ENCODE measurements at regions not wholly inside any gene's neighbourhood (a gene's known extent, or its start where the extent isn't known, plus 50 kb on each side); places are given as distances from the start of the nearest gene placed in this dataset.
"Not testable (repeated sequence)": the region's sequence is repeated elsewhere in the genome, so short reads cannot be mapped to it uniquely, and the experiment has no call there.

- DNase-seq (ENCODE audit: low spot score) = no peak
These were observed 302.7 kb downstream of the QKI start for GRCh38 chr6:163717106-163717764.

GRCh38 chr6:163716690-163717089 is 302.2 kb downstream of the QKI start:
- no peak for DNase-seq (ENCODE audit: low spot score)

GRCh38 chr6:163715846-163716245 is 301.3 kb downstream of the QKI start:
- DNase-seq (ENCODE audit: low spot score) = no peak

GRCh38 chr6:163714179-163714578 is 299.7 kb downstream of the QKI start:
- no peak for DNase-seq (ENCODE audit: low spot score)

GRCh38 chr6:163712981-163713380 is 298.5 kb downstream of the QKI start:
- DNase-seq (ENCODE audit: low spot score) = no peak

GRCh38 chr6:163712566-163712961 is 298.0 kb downstream of the QKI start:
- DNase-seq (ENCODE audit: low spot score) = no peak

GRCh38 chr6:163711615-163712565 is 297.4 kb downstream of the QKI start:
- no peak for DNase-seq (ENCODE audit: low spot score)

GRCh38 chr6:163710532-163711470 is 296.3 kb downstream of the QKI start:
- no peak for DNase-seq (ENCODE audit: low spot score)

- DNase-seq (ENCODE audit: low spot score) = no peak
These were observed 295.2 kb downstream of the QKI start for GRCh38 chr6:163709693-163710092.

GRCh38 chr6:163709255-163709654 is 294.7 kb downstream of the QKI start:
- no peak for DNase-seq (ENCODE audit: low spot score)

GRCh38 chr6:163708466-163708865 is 293.9 kb downstream of the QKI start:
- DNase-seq (ENCODE audit: low spot score) = no peak

GRCh38 chr6:163707387-163708355 is 293.2 kb downstream of the QKI start:
- no peak for DNase-seq (ENCODE audit: low spot score)

GRCh38 chr6:163706500-163707087 is 292.1 kb downstream of the QKI start:
- DNase-seq (ENCODE audit: low spot score) = no peak

- no peak for DNase-seq (ENCODE audit: low spot score)
These were observed 291.4 kb downstream of the QKI start for GRCh38 chr6:163705923-163706322.

GRCh38 chr6:163702736-163703135 is 288.2 kb downstream of the QKI start:
- no peak for DNase-seq (ENCODE audit: low spot score)

GRCh38 chr6:163701762-163702161 is 287.2 kb downstream of the QKI start:
- no peak for DNase-seq (ENCODE audit: low spot score)

GRCh38 chr6:163698086-163698485 is 283.6 kb downstream of the QKI start:
- DNase-seq (ENCODE audit: low spot score) = no peak

- not testable (repeated sequence) for DNase-seq (ENCODE audit: low spot score)
These were observed 281.8 kb downstream of the QKI start for GRCh38 chr6:163696311-163696710.

GRCh38 chr6:163695414-163695864 is 280.9 kb downstream of the QKI start:
- DNase-seq (ENCODE audit: low spot score) = no peak

GRCh38 chr6:163694988-163695398 is 280.5 kb downstream of the QKI start:
- DNase-seq (ENCODE audit: low spot score) = no peak

All from HuH-7.5 (cell line).